OCI-LY1 (cell line): ENCODE measurements at regions not wholly inside any gene's neighbourhood (a gene's known extent, or its start where the extent isn't known, plus 50 kb on each side); places are given as distances from the start of the nearest gene placed in this dataset.

Experiments
- EZH2 ChIP-seq: fragments of 200-600 bp; sonication (generic), shearing (Covaris generic); IDR thresholded peaks from 2 replicates; pipeline ENCODE4 v1.8.0; 2017; ENCODE audit warnings: borderline replicate concordance, mixed run types, mild to moderate bottlenecking, antibody characterized with exemption, low read length, moderate library complexity, mixed read lengths
- TF ChIP-seq, protein P1 (sequence below): fragments of 200-600 bp; sonication (generic), shearing (Covaris generic); IDR thresholded peaks from 2 replicates; pipeline ENCODE4 v1.5.1; 2017; ENCODE audit warnings: mild to moderate bottlenecking, antibody characterized with exemption, low read length, moderate library complexity, mixed read lengths

DNA sequence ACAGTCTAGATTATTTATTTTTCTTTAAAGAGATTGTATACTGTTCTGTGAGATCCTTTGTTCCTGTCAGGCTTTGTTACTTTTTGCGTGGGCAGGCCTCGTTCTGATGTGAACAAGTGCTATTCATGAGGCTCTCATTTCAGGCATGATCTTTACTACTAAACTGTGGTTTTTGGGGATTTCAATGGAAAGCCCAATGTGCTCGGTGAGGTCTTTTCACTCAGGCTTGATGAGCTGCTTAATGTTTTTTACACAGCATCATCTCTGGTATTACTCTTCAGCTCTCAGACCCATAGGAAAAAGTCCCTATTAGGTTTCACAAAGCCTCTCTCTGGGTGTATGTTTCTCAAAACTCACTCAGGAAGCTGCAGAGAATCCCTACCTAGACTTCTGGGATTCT, 419.4 kb downstream of the GPATCH2 start:
- TF ChIP-seq, protein P1, sequence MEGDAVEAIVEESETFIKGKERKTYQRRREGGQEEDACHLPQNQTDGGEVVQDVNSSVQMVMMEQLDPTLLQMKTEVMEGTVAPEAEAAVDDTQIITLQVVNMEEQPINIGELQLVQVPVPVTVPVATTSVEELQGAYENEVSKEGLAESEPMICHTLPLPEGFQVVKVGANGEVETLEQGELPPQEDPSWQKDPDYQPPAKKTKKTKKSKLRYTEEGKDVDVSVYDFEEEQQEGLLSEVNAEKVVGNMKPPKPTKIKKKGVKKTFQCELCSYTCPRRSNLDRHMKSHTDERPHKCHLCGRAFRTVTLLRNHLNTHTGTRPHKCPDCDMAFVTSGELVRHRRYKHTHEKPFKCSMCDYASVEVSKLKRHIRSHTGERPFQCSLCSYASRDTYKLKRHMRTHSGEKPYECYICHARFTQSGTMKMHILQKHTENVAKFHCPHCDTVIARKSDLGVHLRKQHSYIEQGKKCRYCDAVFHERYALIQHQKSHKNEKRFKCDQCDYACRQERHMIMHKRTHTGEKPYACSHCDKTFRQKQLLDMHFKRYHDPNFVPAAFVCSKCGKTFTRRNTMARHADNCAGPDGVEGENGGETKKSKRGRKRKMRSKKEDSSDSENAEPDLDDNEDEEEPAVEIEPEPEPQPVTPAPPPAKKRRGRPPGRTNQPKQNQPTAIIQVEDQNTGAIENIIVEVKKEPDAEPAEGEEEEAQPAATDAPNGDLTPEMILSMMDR: no peak
- no peak for TF ChIP-seq EZH2
